ENCODE measurements at regions not wholly inside any gene's neighbourhood (a gene's known extent, or its start where the extent isn't known, plus 50 kb on each side); places are given as distances from the start of the nearest gene placed in this dataset.

GRCh38 chr3:117695871-117696645 is 986.5 kb downstream of the TUSC7 start:
- no peak overlapping the region for H3K9ac ChIP-seq (ENCODE audit: low read depth, low read length)
- H3K27ac ChIP-seq (ENCODE audit: low read length), result no peak overlapping the region
- no peaks in the 10 kb centered on the region for H3K9me3 ChIP-seq (ENCODE audit: insufficient read depth, low read depth, low read length)
- no peaks in the 10 kb centered on the region for H3K36me3 ChIP-seq (ENCODE audit: insufficient read depth, low read depth, low read length)
- H3K4me1 ChIP-seq (ENCODE audit: insufficient read depth, low read length), result peaks cover 17% of the 10 kb centered on the region; the same call in 1 of the 2 replicates
- H3K4me3 ChIP-seq (ENCODE audit: low read length), result no peak overlapping the region
- no peaks in the 10 kb centered on the region for H3K27me3 ChIP-seq (ENCODE audit: insufficient read depth, low read length)

- Histone ChIP-seq H3K4me1 (ENCODE audit: insufficient read depth, low read length) (peaks cover 17% of the 10 kb centered on the region; the same call in 1 of the 2 replicates), H3K27me3 (ENCODE audit: insufficient read depth, low read length) (no peaks in the 10 kb centered on the region), H3K9me3 (ENCODE audit: insufficient read depth, low read depth, low read length) (no peaks in the 10 kb centered on the region), H3K4me3 (ENCODE audit: low read length) (no peak overlapping the region), H3K36me3 (ENCODE audit: insufficient read depth, low read depth, low read length) (no peaks in the 10 kb centered on the region), H3K27ac (ENCODE audit: low read length) (no peak overlapping the region), H3K9ac (ENCODE audit: low read depth, low read length) (no peak overlapping the region)
These were observed 987.4 kb downstream of the TUSC7 start for GRCh38 chr3:117696851-117697407.

- Histone ChIP-seq H3K27ac (ENCODE audit: low read length) (no peak overlapping the region), H3K9ac (ENCODE audit: low read depth, low read length) (no peak overlapping the region), H3K27me3 (ENCODE audit: insufficient read depth, low read length) (no peaks in the 10 kb centered on the region), H3K4me1 (ENCODE audit: insufficient read depth, low read length) (peaks cover 9% of the 10 kb centered on the region; the same call in 1 of the 2 replicates), H3K9me3 (ENCODE audit: insufficient read depth, low read depth, low read length) (no peaks in the 10 kb centered on the region), H3K4me3 (ENCODE audit: low read length) (no peak overlapping the region), H3K36me3 (ENCODE audit: insufficient read depth, low read depth, low read length) (no peaks in the 10 kb centered on the region)
These were observed 989.5 kb downstream of the TUSC7 start for GRCh38 chr3:117699058-117699457.

GRCh38 chr3:117700573-117701360 is 991.2 kb downstream of the TUSC7 start:
- Histone ChIP-seq H3K9me3 (ENCODE audit: insufficient read depth, low read depth, low read length) (no peaks in the 10 kb centered on the region), H3K27ac (ENCODE audit: low read length) (no peak overlapping the region), H3K36me3 (ENCODE audit: insufficient read depth, low read depth, low read length) (no peaks in the 10 kb centered on the region), H3K9ac (ENCODE audit: low read depth, low read length) (no peak overlapping the region), H3K4me3 (ENCODE audit: low read length) (no peak overlapping the region), H3K27me3 (ENCODE audit: insufficient read depth, low read length) (no peaks in the 10 kb centered on the region), H3K4me1 (ENCODE audit: insufficient read depth, low read length) (peaks cover 9% of the 10 kb centered on the region; the same call in 1 of the 2 replicates)

- H3K27ac ChIP-seq (ENCODE audit: low read length), result no peak overlapping the region
- no peak overlapping the region for H3K4me3 ChIP-seq (ENCODE audit: low read length)
- H3K9me3 ChIP-seq (ENCODE audit: insufficient read depth, low read depth, low read length), result no peaks in the 10 kb centered on the region
- no peaks in the 10 kb centered on the region for H3K4me1 ChIP-seq (ENCODE audit: insufficient read depth, low read length)
- H3K27me3 ChIP-seq (ENCODE audit: insufficient read depth, low read length), result no peaks in the 10 kb centered on the region
- no peaks in the 10 kb centered on the region for H3K36me3 ChIP-seq (ENCODE audit: insufficient read depth, low read depth, low read length)
- no peak overlapping the region for H3K9ac ChIP-seq (ENCODE audit: low read depth, low read length)
These were observed 995.4 kb downstream of the TUSC7 start for GRCh38 chr3:117705011-117705410.

- Histone ChIP-seq H3K9ac (ENCODE audit: low read depth, low read length) (no peak overlapping the region), H3K4me1 (ENCODE audit: insufficient read depth, low read length) (no peaks in the 10 kb centered on the region), H3K27me3 (ENCODE audit: insufficient read depth, low read length) (no peaks in the 10 kb centered on the region), H3K36me3 (ENCODE audit: insufficient read depth, low read depth, low read length) (no peaks in the 10 kb centered on the region), H3K9me3 (ENCODE audit: insufficient read depth, low read depth, low read length) (no peaks in the 10 kb centered on the region), H3K27ac (ENCODE audit: low read length) (no peak overlapping the region), H3K4me3 (ENCODE audit: low read length) (no peak overlapping the region)
These were observed 996.5 kb downstream of the TUSC7 start for GRCh38 chr3:117706037-117706436.

- Histone ChIP-seq H3K27me3 (ENCODE audit: insufficient read depth, low read length) (no peaks in the 10 kb centered on the region), H3K9ac (ENCODE audit: low read depth, low read length) (no peak overlapping the region), H3K9me3 (ENCODE audit: insufficient read depth, low read depth, low read length) (no peaks in the 10 kb centered on the region), H3K36me3 (ENCODE audit: insufficient read depth, low read depth, low read length) (no peaks in the 10 kb centered on the region), H3K4me3 (ENCODE audit: low read length) (no peak overlapping the region), H3K4me1 (ENCODE audit: insufficient read depth, low read length) (no peaks in the 10 kb centered on the region), H3K27ac (ENCODE audit: low read length) (no peak overlapping the region)
These were observed 997.2 kb downstream of the TUSC7 start for GRCh38 chr3:117706756-117707155.

- no peaks in the 10 kb centered on the region for H3K27me3 ChIP-seq (ENCODE audit: insufficient read depth, low read length)
These were observed 999.0 kb downstream of the TUSC7 start for GRCh38 chr3:117708601-117709000.

GRCh38 chr3:117709108-117709507 is 999.5 kb downstream of the TUSC7 start:
- H3K27me3 ChIP-seq (ENCODE audit: insufficient read depth, low read length), result no peaks in the 10 kb centered on the region
- no peak overlapping the region for H3K9ac ChIP-seq (ENCODE audit: low read depth, low read length)
- H3K9me3 ChIP-seq (ENCODE audit: insufficient read depth, low read depth, low read length), result no peaks in the 10 kb centered on the region
- H3K4me3 ChIP-seq (ENCODE audit: low read length), result no peak overlapping the region
- H3K27ac ChIP-seq (ENCODE audit: low read length), result no peak overlapping the region
- no peaks in the 10 kb centered on the region for H3K4me1 ChIP-seq (ENCODE audit: insufficient read depth, low read length)
- H3K36me3 ChIP-seq (ENCODE audit: insufficient read depth, low read depth, low read length), result no peaks in the 10 kb centered on the region

More at GRCh38 chr3:117708601-117709000, 999.0 kb downstream of the TUSC7 start:
- H3K27ac ChIP-seq (ENCODE audit: low read length), result no peak overlapping the region
- H3K36me3 ChIP-seq (ENCODE audit: insufficient read depth, low read depth, low read length), result no peaks in the 10 kb centered on the region
- H3K9ac ChIP-seq (ENCODE audit: low read depth, low read length), result no peak overlapping the region
- no peaks in the 10 kb centered on the region for H3K4me1 ChIP-seq (ENCODE audit: insufficient read depth, low read length)
- no peak overlapping the region for H3K4me3 ChIP-seq (ENCODE audit: low read length)
- no peaks in the 10 kb centered on the region for H3K9me3 ChIP-seq (ENCODE audit: insufficient read depth, low read depth, low read length)

- H3K27me3 ChIP-seq (ENCODE audit: insufficient read depth, low read length), result no peaks in the 10 kb centered on the region
- no peaks in the 10 kb centered on the region for H3K4me1 ChIP-seq (ENCODE audit: insufficient read depth, low read length)
- no peak overlapping the region for H3K27ac ChIP-seq (ENCODE audit: low read length)
- H3K9ac ChIP-seq (ENCODE audit: low read depth, low read length), result no peak overlapping the region
- no peaks in the 10 kb centered on the region for H3K9me3 ChIP-seq (ENCODE audit: insufficient read depth, low read depth, low read length)
- H3K4me3 ChIP-seq (ENCODE audit: low read length), result no peak overlapping the region
- no peaks in the 10 kb centered on the region for H3K36me3 ChIP-seq (ENCODE audit: insufficient read depth, low read depth, low read length)
These were observed 1000.9 kb downstream of the TUSC7 start for GRCh38 chr3:117710501-117710900.

GRCh38 chr3:117719316-117719926 is 1009.8 kb downstream of the TUSC7 start:
- Histone ChIP-seq H3K9ac (ENCODE audit: low read depth, low read length) (no peak overlapping the region), H3K4me1 (ENCODE audit: insufficient read depth, low read length) (no peaks in the 10 kb centered on the region), H3K27ac (ENCODE audit: low read length) (no peak overlapping the region)

More at GRCh38 chr3:117719316-117719926, 1009.8 kb downstream of the TUSC7 start:
- Histone ChIP-seq H3K36me3 (ENCODE audit: insufficient read depth, low read depth, low read length) (no peaks in the 10 kb centered on the region), H3K4me3 (ENCODE audit: low read length) (no peak overlapping the region), H3K9me3 (ENCODE audit: insufficient read depth, low read depth, low read length) (no peaks in the 10 kb centered on the region), H3K27me3 (ENCODE audit: insufficient read depth, low read length) (no peaks in the 10 kb centered on the region)

Measured in iPS-20b (cell line).